AG09319 (cell line): ENCODE measurements at regions not wholly inside any gene's neighbourhood (a gene's known extent, or its start where the extent isn't known, plus 50 kb on each side); places are given as distances from the start of the nearest gene placed in this dataset.
A peak's percentile ranks its signal among the peaks of the same experiment; 100 is the strongest.

Experiments used
- DNase-seq: peaks from one replicate; pipeline ENCODE4 v3.0.0-alpha.2; 2010; ENCODE audit warnings: low read depth; ENCODE audit errors: extremely low read depth
- CTCF ChIP-seq: IDR thresholded peaks from 2 replicates; pipeline ENCODE4 v1.5.1; 2011; ENCODE audit warnings: low read depth, mild to moderate bottlenecking, inconsistent platforms, low read length, moderate library complexity

- DNase-seq, result peak; percentile 49
- no peak for TF ChIP-seq CTCF
Measured at GRCh38 chr16:85162478-85163277, 50.4 kb upstream of the CIBAR2 start.

GRCh38 chr16:85163278-85164112, 51.2 kb upstream of the CIBAR2 start:
- no peak for DNase-seq
- TF ChIP-seq CTCF, result no peak

DNA sequence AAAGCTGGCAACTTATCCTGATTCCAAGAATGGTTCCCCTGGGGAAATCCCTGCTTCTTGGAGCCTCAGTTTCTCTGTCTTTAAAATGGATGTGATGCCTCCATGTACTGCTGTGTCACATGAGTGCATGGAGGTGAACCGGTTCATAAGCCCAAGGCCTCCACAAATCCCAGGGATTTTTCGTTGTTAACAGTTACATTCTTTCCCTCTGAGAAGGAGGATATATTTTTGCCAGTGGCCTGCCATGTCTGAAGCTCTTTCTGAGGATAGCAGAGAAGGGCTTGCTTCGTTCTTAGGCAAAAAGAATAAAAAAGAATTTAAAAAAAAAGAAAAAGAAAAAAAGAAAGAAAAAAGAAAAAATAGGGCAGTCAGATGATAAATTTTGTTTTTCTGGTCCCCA, 52.2 kb upstream of the CIBAR2 start:
- no peak for TF ChIP-seq CTCF
- DNase-seq, result no peak

GRCh38 chr16:85164838-85165516, 52.7 kb upstream of the CIBAR2 start:
- TF ChIP-seq CTCF, result no peak
- DNase-seq, result no peak

DNA sequence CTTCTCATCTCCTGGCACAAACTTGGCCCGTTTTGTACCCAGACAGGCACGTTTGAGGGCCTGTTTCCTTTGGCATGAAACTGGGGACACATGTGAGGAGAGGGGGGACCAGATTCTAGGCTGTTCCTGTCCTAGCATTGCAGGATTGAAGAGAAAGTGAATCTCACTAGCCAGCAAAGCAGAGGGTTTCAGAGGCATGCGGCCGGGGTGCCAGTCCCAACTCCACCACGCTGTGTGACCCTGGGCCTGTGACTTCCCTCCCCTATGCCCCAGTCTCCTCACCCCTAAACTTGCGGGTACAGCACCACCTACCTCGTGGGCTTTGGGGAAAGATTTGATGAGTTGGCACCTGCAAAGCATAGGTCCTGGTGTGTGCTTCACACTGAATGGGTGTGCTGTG, 53.5 kb upstream of the CIBAR2 start:
- TF ChIP-seq CTCF, result no peak
- no peak for DNase-seq

GRCh38 chr16:85166281-85166680, 54.0 kb upstream of the CIBAR2 start:
- TF ChIP-seq CTCF, result no peak
- no peak for DNase-seq
